HUES64 (cell line): ENCODE measurements at regions not wholly inside any gene's neighbourhood (a gene's known extent, or its start where the extent isn't known, plus 50 kb on each side); places are given as distances from the start of the nearest gene placed in this dataset.

ENCODE experiments used
- H3K27ac ChIP-seq: 2 replicates; pipeline ENCODE4 v1.7.0; 2013; ENCODE audit warnings: low read depth, low read length, inconsistent platforms
- H3K27me3 ChIP-seq: 2 replicates; pipeline ENCODE4 v1.6.1; 2013; ENCODE audit warnings: mild to moderate bottlenecking, low read length; ENCODE audit not compliant: insufficient read depth
- H3K36me3 ChIP-seq: 2 replicates; pipeline ENCODE4 v1.6.1; 2013; ENCODE audit warnings: mild to moderate bottlenecking, low read length; ENCODE audit not compliant: insufficient read depth
- H3K4me1 ChIP-seq: 2 replicates; pipeline ENCODE4 v1.6.1; 2013; ENCODE audit warnings: mild to moderate bottlenecking, low read length, moderate library complexity; ENCODE audit not compliant: insufficient read depth
- H3K4me3 ChIP-seq: 2 replicates; pipeline ENCODE4 v1.5.1; 2013; ENCODE audit warnings: mild to moderate bottlenecking, low read length, moderate library complexity
- H3K9ac ChIP-seq: 2 replicates; pipeline ENCODE4 v1.6.1; 2013; ENCODE audit warnings: mild to moderate bottlenecking, low read depth, low read length
- H3K9me3 ChIP-seq: 2 replicates; pipeline ENCODE4 v1.6.1; 2013; ENCODE audit warnings: low read depth, low read length; ENCODE audit not compliant: insufficient read depth
- WGBS: fragments of 150-250, 120-280 bp; methylation state at CpG from one replicate; pipeline ENCODE4 v1.1.7; 2013; ENCODE audit warnings: missing lambda C conversion rate; 5-methylcytosine and 5-hydroxymethylcytosine counted together

GRCh38 chr5:99138911-99139310 lies 210.1 kb upstream of the CHD1 start:
- no peaks in the 10 kb centered on the region for H3K9me3 ChIP-seq
- H3K27ac ChIP-seq, result no peak overlapping the region
- H3K9ac ChIP-seq, result no peak overlapping the region
- no peaks in the 10 kb centered on the region for H3K36me3 ChIP-seq
- 90% methylated on average over 10 of the region's 10 CpGs for WGBS
- no peaks in the 10 kb centered on the region for H3K27me3 ChIP-seq
- H3K4me1 ChIP-seq, result no peaks in the 10 kb centered on the region
- H3K4me3 ChIP-seq, result no peak overlapping the region

GRCh38 chr5:99133921-99134320 lies 205.1 kb upstream of the CHD1 start:
- no peak overlapping the region for H3K4me3 ChIP-seq
- H3K27ac ChIP-seq, result no peak overlapping the region
- no peaks in the 10 kb centered on the region for H3K9me3 ChIP-seq
- no peaks in the 10 kb centered on the region for H3K27me3 ChIP-seq
- H3K36me3 ChIP-seq, result no peaks in the 10 kb centered on the region
- no peaks in the 10 kb centered on the region for H3K4me1 ChIP-seq
- WGBS, result 95% methylated on average over 4 of the region's 4 CpGs
- H3K9ac ChIP-seq, result no peak overlapping the region

GRCh38 chr5:99129768-99130501 lies 201.1 kb upstream of the CHD1 start:
- Histone ChIP-seq H3K36me3 (no peaks in the 10 kb centered on the region), H3K27ac (no peak overlapping the region), H3K4me3 (no peak overlapping the region), H3K9ac (no peak overlapping the region), H3K9me3 (no peaks in the 10 kb centered on the region), H3K27me3 (no peaks in the 10 kb centered on the region), H3K4me1 (no peaks in the 10 kb centered on the region)
- WGBS, result 93% methylated on average over 6 of the region's 6 CpGs

GRCh38 chr5:99122976-99123375 lies 194.2 kb upstream of the CHD1 start:
- Histone ChIP-seq H3K27me3 (no peaks in the 10 kb centered on the region), H3K4me3 (no peak overlapping the region), H3K9me3 (no peaks in the 10 kb centered on the region), H3K27ac (no peak overlapping the region), H3K4me1 (no peaks in the 10 kb centered on the region), H3K36me3 (no peaks in the 10 kb centered on the region), H3K9ac (no peak overlapping the region)

GRCh38 chr5:99119326-99119725 lies 190.5 kb upstream of the CHD1 start:
- no peaks in the 10 kb centered on the region for H3K36me3 ChIP-seq
- H3K27me3 ChIP-seq, result no peaks in the 10 kb centered on the region
- no peak overlapping the region for H3K9ac ChIP-seq
- H3K4me3 ChIP-seq, result no peak overlapping the region
- whole genome bisulfite sequencing, result 98% methylated on average over 3 of the region's 3 CpGs
- no peaks in the 10 kb centered on the region for H3K9me3 ChIP-seq
- no peaks in the 10 kb centered on the region for H3K4me1 ChIP-seq
- no peak overlapping the region for H3K27ac ChIP-seq

GRCh38 chr5:99116526-99116925 lies 187.7 kb upstream of the CHD1 start:
- Histone ChIP-seq H3K36me3 (no peaks in the 10 kb centered on the region), H3K9ac (no peak overlapping the region), H3K4me3 (no peak overlapping the region), H3K27me3 (no peaks in the 10 kb centered on the region), H3K27ac (no peak overlapping the region), H3K9me3 (no peaks in the 10 kb centered on the region), H3K4me1 (no peaks in the 10 kb centered on the region)
- WGBS, result 100% methylated on average over 1 of the region's 4 CpGs

- Histone ChIP-seq H3K4me1 (no peaks in the 10 kb centered on the region), H3K27me3 (no peaks in the 10 kb centered on the region), H3K9me3 (no peaks in the 10 kb centered on the region), H3K36me3 (no peaks in the 10 kb centered on the region), H3K4me3 (no peak overlapping the region), H3K9ac (no peak overlapping the region), H3K27ac (no peak overlapping the region)
- WGBS, result 87% methylated on average over 2 of the region's 4 CpGs
These were observed 181.1 kb upstream of the CHD1 start for GRCh38 chr5:99109894-99110293.

- WGBS, result 94% methylated on average over 2 of the region's 3 CpGs
- H3K9me3 ChIP-seq, result no peaks in the 10 kb centered on the region
- H3K4me1 ChIP-seq, result no peaks in the 10 kb centered on the region
- H3K27ac ChIP-seq, result no peak overlapping the region
- H3K9ac ChIP-seq, result no peak overlapping the region
- no peak overlapping the region for H3K4me3 ChIP-seq
- H3K27me3 ChIP-seq, result no peaks in the 10 kb centered on the region
- no peaks in the 10 kb centered on the region for H3K36me3 ChIP-seq
These were observed 176.4 kb upstream of the CHD1 start for GRCh38 chr5:99105216-99105615.

- H3K27ac ChIP-seq, result no peak overlapping the region
- H3K4me1 ChIP-seq, result no peaks in the 10 kb centered on the region
- no peaks in the 10 kb centered on the region for H3K27me3 ChIP-seq
- no peak overlapping the region for H3K4me3 ChIP-seq
- H3K9me3 ChIP-seq, result no peaks in the 10 kb centered on the region
- H3K9ac ChIP-seq, result no peak overlapping the region
- 0% methylated on average over 1 of the region's 2 CpGs for WGBS
- H3K36me3 ChIP-seq, result no peaks in the 10 kb centered on the region
These were observed 175.8 kb upstream of the CHD1 start for GRCh38 chr5:99104538-99105132.

- Histone ChIP-seq H3K9me3 (no peaks in the 10 kb centered on the region), H3K27ac (no peak overlapping the region), H3K4me3 (no peak overlapping the region), H3K9ac (no peak overlapping the region), H3K4me1 (no peaks in the 10 kb centered on the region), H3K27me3 (no peaks in the 10 kb centered on the region), H3K36me3 (no peaks in the 10 kb centered on the region)
- WGBS, result 79% methylated on average over 3 of the region's 3 CpGs
These were observed 173.4 kb upstream of the CHD1 start for GRCh38 chr5:99102073-99102697.

GRCh38 chr5:99099691-99100090 lies 170.9 kb upstream of the CHD1 start:
- H3K4me3 ChIP-seq, result no peak overlapping the region
- H3K4me1 ChIP-seq, result no peaks in the 10 kb centered on the region
- no peaks in the 10 kb centered on the region for H3K27me3 ChIP-seq
- no peaks in the 10 kb centered on the region for H3K36me3 ChIP-seq
- H3K27ac ChIP-seq, result no peak overlapping the region
- H3K9me3 ChIP-seq, result no peaks in the 10 kb centered on the region
- no peak overlapping the region for H3K9ac ChIP-seq
